SU-DHL-6 (cell line): ENCODE measurements at regions not wholly inside any gene's neighbourhood (a gene's known extent, or its start where the extent isn't known, plus 50 kb on each side); places are given as distances from the start of the nearest gene placed in this dataset.

ENCODE experiments used
- H2AFZ ChIP-seq: fragments of 200-600 bp; sonication (generic); 2 replicates; pipeline ENCODE4 v1.6.1; 2014; ENCODE audit warnings: low read depth, mild to moderate bottlenecking, moderate library complexity, mixed read lengths, antibody characterized with exemption, low read length; ENCODE audit not compliant: severe bottlenecking
- H3F3A ChIP-seq: fragments of 200-600 bp; shearing (Covaris generic); 2 replicates; pipeline ENCODE4 v1.6.0; 2016; ENCODE audit warnings: antibody characterized with exemption, mild to moderate bottlenecking; ENCODE audit not compliant: insufficient read depth
- H3K27ac ChIP-seq: fragments of 200-600 bp; sonication (generic); 2 replicates; pipeline ENCODE4 v1.5.1; 2016; ENCODE audit warnings: low read depth, mild to moderate bottlenecking, low read length, moderate library complexity, mixed read lengths
- H3K27me3 ChIP-seq: fragments of 200-600 bp; sonication (generic), shearing (Covaris generic); 2 replicates; pipeline ENCODE4 v1.6.0; 2014; ENCODE audit warnings: mild to moderate bottlenecking, low read length
- H3K36me3 ChIP-seq: fragments of 200-600 bp; sonication (generic); 2 replicates; pipeline ENCODE4 v1.6.1; 2014; ENCODE audit warnings: mild to moderate bottlenecking, low read length, mixed read lengths
- H3K4me2 ChIP-seq: fragments of 300-600, 200-600 bp; shearing (Covaris generic), sonication (generic); 2 replicates; pipeline ENCODE4 v1.6.0; 2014; ENCODE audit warnings: low read length, low read depth, mild to moderate bottlenecking; ENCODE audit not compliant: poor library complexity, severe bottlenecking
- H3K4me3 ChIP-seq: fragments of 200-600 bp; sonication (generic); 2 replicates; pipeline ENCODE4 v1.5.1; 2014; ENCODE audit warnings: antibody characterized with exemption, low read length, mild to moderate bottlenecking, mixed read lengths; ENCODE audit not compliant: insufficient read depth, poor library complexity, severe bottlenecking
- H3K79me2 ChIP-seq: fragments of 200-600 bp; sonication (generic); 2 replicates; pipeline ENCODE4 v1.6.1; 2014; ENCODE audit warnings: mild to moderate bottlenecking, low read length, moderate library complexity; ENCODE audit not compliant: insufficient read depth
- H3K9ac ChIP-seq: fragments of 200-600 bp; sonication (generic); 2 replicates; pipeline ENCODE4 v1.7.0; 2014; ENCODE audit warnings: mild to moderate bottlenecking, low read length
- H3K9me2 ChIP-seq: fragments of 200-600 bp; sonication (generic); replicated peaks from 2 replicates; pipeline ENCODE4 v1.6.1; 2014; ENCODE audit warnings: low read length; ENCODE audit not compliant: insufficient read depth
- H3K9me3 ChIP-seq: fragments of 200-600 bp; sonication (generic); 2 replicates; pipeline ENCODE4 v1.6.1; 2014; ENCODE audit warnings: low read length, mixed read lengths; ENCODE audit not compliant: insufficient read depth
- H4K20me1 ChIP-seq: fragments of 200-600 bp; sonication (generic); 2 replicates; pipeline ENCODE4 v1.6.1; 2014; ENCODE audit warnings: low read depth, mild to moderate bottlenecking, antibody characterized with exemption, low read length, moderate library complexity, mixed read lengths
- EZH2phosphoT487 ChIP-seq: fragments of 200-600 bp; sonication (generic), shearing (Covaris generic); conservative IDR thresholded peaks from 2 replicates; pipeline ENCODE4 v1.6.1; 2018; ENCODE audit warnings: mild to moderate bottlenecking, antibody characterized with exemption, low read length, moderate library complexity, mixed read lengths
- TF ChIP-seq, protein P1 (sequence below): fragments of 200-600 bp; sonication (generic); IDR thresholded peaks from one replicate; pipeline ENCODE4 v1.5.1; 2017; ENCODE audit warnings: antibody characterized with exemption, mild to moderate bottlenecking, low read length, moderate library complexity; ENCODE audit not compliant: insufficient read depth, poor library complexity, severe bottlenecking

DNA sequence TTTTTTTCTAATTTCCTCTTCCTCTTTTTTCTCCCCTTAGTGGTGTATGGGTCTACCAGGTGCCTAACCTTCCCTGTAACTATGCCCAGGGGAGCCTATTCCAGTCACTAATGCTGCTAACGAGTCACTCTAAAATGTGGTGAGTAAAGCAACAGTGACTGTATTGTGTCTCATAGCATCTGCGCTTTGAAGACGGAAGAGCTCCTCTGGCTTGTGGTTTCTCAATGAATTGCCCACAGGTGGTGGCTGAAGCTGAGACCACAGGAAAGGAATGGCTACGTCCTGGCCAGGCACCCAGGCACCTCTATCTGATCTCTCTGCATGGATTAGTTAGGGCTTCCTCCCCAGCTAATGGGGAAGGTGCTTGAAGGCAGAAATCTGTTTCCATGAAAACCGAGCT is 763.5 kb upstream of the FRG1 start:
- Histone ChIP-seq H3F3A (no peaks in the 10 kb centered on the region), H3K79me2 (no peaks in the 10 kb centered on the region), H3K4me3 (no peak overlapping the region), H3K9me3 (no peaks in the 10 kb centered on the region), H4K20me1 (no peaks in the 10 kb centered on the region), H2AFZ (no peak overlapping the region), H3K9ac (no peak overlapping the region), H3K4me2 (no peak overlapping the region), H3K27ac (no peak overlapping the region), H3K27me3 (no peaks in the 10 kb centered on the region), H3K9me2 (no peaks in the 10 kb centered on the region), H3K36me3 (no peaks in the 10 kb centered on the region)
- TF ChIP-seq EZH2phosphoT487 = no peak
- TF ChIP-seq, protein P1, sequence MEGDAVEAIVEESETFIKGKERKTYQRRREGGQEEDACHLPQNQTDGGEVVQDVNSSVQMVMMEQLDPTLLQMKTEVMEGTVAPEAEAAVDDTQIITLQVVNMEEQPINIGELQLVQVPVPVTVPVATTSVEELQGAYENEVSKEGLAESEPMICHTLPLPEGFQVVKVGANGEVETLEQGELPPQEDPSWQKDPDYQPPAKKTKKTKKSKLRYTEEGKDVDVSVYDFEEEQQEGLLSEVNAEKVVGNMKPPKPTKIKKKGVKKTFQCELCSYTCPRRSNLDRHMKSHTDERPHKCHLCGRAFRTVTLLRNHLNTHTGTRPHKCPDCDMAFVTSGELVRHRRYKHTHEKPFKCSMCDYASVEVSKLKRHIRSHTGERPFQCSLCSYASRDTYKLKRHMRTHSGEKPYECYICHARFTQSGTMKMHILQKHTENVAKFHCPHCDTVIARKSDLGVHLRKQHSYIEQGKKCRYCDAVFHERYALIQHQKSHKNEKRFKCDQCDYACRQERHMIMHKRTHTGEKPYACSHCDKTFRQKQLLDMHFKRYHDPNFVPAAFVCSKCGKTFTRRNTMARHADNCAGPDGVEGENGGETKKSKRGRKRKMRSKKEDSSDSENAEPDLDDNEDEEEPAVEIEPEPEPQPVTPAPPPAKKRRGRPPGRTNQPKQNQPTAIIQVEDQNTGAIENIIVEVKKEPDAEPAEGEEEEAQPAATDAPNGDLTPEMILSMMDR = no peak

DNA sequence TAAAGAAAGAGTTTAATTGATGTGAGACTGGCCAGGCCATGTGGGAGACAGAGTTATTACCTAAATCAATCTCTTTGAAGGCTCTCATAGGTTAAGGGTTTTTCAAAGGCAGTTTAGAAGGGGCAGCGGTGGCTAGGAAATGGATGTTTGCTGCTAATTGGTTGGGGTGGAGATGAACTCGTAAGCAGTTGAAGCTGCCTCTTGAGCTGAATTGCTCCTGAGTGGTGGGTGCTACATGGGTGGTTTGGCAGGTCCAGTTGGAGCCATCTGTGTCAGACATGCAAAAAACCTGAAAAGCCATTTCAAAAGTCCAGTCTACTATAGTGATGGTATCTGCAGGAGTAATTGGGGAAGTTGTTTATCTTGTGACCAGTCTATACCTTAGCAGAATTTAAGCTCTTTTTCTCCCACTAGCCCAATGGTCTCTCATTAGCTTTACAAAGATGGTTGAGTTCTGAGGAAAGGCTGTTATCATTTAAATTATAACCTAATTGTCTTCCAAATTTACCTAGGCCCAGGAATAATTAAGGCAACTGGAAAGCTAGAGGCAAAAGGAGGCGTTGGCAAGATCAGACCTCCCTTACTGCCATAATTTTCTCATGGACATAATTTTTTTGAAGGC is 762.4 kb upstream of the FRG1 start:
- Histone ChIP-seq H3K4me3 (no peak overlapping the region), H3K9ac (no peak overlapping the region), H4K20me1 (no peaks in the 10 kb centered on the region), H3K36me3 (no peaks in the 10 kb centered on the region), H3F3A (no peaks in the 10 kb centered on the region), H3K9me2 (no peaks in the 10 kb centered on the region), H3K27me3 (no peaks in the 10 kb centered on the region), H3K4me2 (no peak overlapping the region), H2AFZ (no peak overlapping the region), H3K27ac (no peak overlapping the region), H3K79me2 (no peaks in the 10 kb centered on the region), H3K9me3 (no peaks in the 10 kb centered on the region)
- TF ChIP-seq, protein P1 = no peak
- no peak for TF ChIP-seq EZH2phosphoT487

- Histone ChIP-seq H3K9me2 (no peaks in the 10 kb centered on the region), H3K4me2 (no peak overlapping the region), H3K27me3 (no peaks in the 10 kb centered on the region), H3K4me3 (no peak overlapping the region), H3K27ac (no peak overlapping the region), H3F3A (no peaks in the 10 kb centered on the region), H3K9ac (no peak overlapping the region), H4K20me1 (no peaks in the 10 kb centered on the region), H3K79me2 (no peaks in the 10 kb centered on the region), H2AFZ (no peak overlapping the region), H3K9me3 (0 out of 2 replicates have a peak, but pooled peaks cover 6% of the 10 kb centered on the region), H3K36me3 (no peaks in the 10 kb centered on the region)
- TF ChIP-seq, protein P1 = no peak
- TF ChIP-seq EZH2phosphoT487 = no peak
Measured at GRCh38 chr4:189185810-189186432, 754.8 kb upstream of the FRG1 start.
